Liver (tissue), 8 donors: ENCODE measurements at regions not wholly inside any gene's neighbourhood (a gene's known extent, or its start where the extent isn't known, plus 50 kb on each side); places are given as distances from the start of the nearest gene placed in this dataset.

Experiments used
- DNase-seq: peaks from one replicate; pipeline ENCODE4 v3.0.0-alpha.2; 2017; ENCODE audit warnings: low spot score
- H3K27ac ChIP-seq, 2 donors: one replicate each; pipeline ENCODE4 v1.7.0; 2013; ENCODE audit warnings: inconsistent platforms in 2 of 2, low read length in 2 of 2, control low read depth in 1 of 2, low read depth in 1 of 2, mild to moderate bottlenecking in 1 of 2
- H3K27me3 ChIP-seq, 4 donors: one replicate each; pipeline versions ENCODE4 v1.6.1 to v1.7.0; 2013; ENCODE audit warnings: low read length in 3 of 4, inconsistent platforms in 1 of 4, mild to moderate bottlenecking in 1 of 4, moderate library complexity in 1 of 4; ENCODE audit not compliant: control insufficient read depth in 4 of 4, insufficient read depth in 4 of 4
- H3K36me3 ChIP-seq, 4 donors: one replicate each; pipeline versions ENCODE4 v1.6.1 to v1.7.0; 2013; ENCODE audit warnings: low read length in 3 of 4, mild to moderate bottlenecking in 3 of 4, low read depth in 1 of 4, moderate library complexity in 1 of 4; ENCODE audit not compliant: control insufficient read depth in 4 of 4, insufficient read depth in 3 of 4
- H3K4me1 ChIP-seq, 4 donors: one replicate each; pipeline versions ENCODE4 v1.6.1 to v1.7.0; 2013; ENCODE audit warnings: low read length in 3 of 4, mild to moderate bottlenecking in 3 of 4, moderate library complexity in 1 of 4; ENCODE audit not compliant: control insufficient read depth in 4 of 4, insufficient read depth in 4 of 4
- H3K4me3 ChIP-seq, 3 donors: one replicate each; pipeline versions ENCODE4 v1.6.1 to v1.7.0; 2013; ENCODE audit warnings: low read length in 3 of 3, control low read depth in 1 of 3, low read depth in 1 of 3, mild to moderate bottlenecking in 1 of 3
- H3K9ac ChIP-seq, 2 donors: one replicate each; pipeline ENCODE4 v1.7.0; 2013; ENCODE audit warnings: low read length in 2 of 2, mild to moderate bottlenecking in 2 of 2, moderate library complexity in 2 of 2, control low read depth in 1 of 2, low read depth in 1 of 2
- H3K9me3 ChIP-seq, 4 donors: one replicate each; pipeline versions ENCODE4 v1.6.1 to v1.7.0; 2013; ENCODE audit warnings: low read length in 3 of 4; ENCODE audit not compliant: control insufficient read depth in 4 of 4
- EGR1 ChIP-seq, 2 donors: IDR thresholded peaks; 2 replicates each; pipeline ENCODE4 v1.6.1; 2016 to 2018; ENCODE audit warnings: antibody characterized with exemption in 2 of 2, low read depth in 2 of 2
- FOXA2 ChIP-seq: IDR thresholded peaks from 2 replicates; pipeline ENCODE4 v1.6.1; 2016; ENCODE audit warnings: antibody characterized with exemption
- GABPA ChIP-seq, 2 donors: IDR thresholded peaks in 1 of 2; conservative IDR thresholded peaks in 1 of 2; 2 replicates each; pipeline ENCODE4 v1.6.1; 2016; ENCODE audit warnings: antibody characterized with exemption in 2 of 2, mild to moderate bottlenecking in 1 of 2, moderate library complexity in 1 of 2
- HNF4A ChIP-seq, 2 donors: conservative IDR thresholded peaks; 2 replicates each; pipeline ENCODE4 v1.6.1; 2016; ENCODE audit warnings: antibody characterized with exemption in 2 of 2, mild to moderate bottlenecking in 2 of 2
- HNF4G ChIP-seq: IDR thresholded peaks from 2 replicates; pipeline ENCODE4 v1.6.1; 2016; ENCODE audit warnings: antibody characterized with exemption
- JUND ChIP-seq, 2 donors: IDR thresholded peaks; 2 replicates each; pipeline ENCODE4 v1.6.1; 2016; ENCODE audit warnings: antibody characterized with exemption in 2 of 2
- MAX ChIP-seq: IDR thresholded peaks from 2 replicates; pipeline ENCODE4 v1.6.1; 2016; ENCODE audit warnings: antibody characterized with exemption
- NR2F2 ChIP-seq: IDR thresholded peaks from 2 replicates; pipeline ENCODE4 v1.6.1; 2016; ENCODE audit warnings: antibody characterized with exemption
- RAD21 ChIP-seq, 2 donors: IDR thresholded peaks; 2 replicates each; pipeline ENCODE4 v1.6.1; 2016; ENCODE audit warnings: antibody characterized with exemption in 2 of 2, mild to moderate bottlenecking in 2 of 2
- RXRA ChIP-seq, 2 donors: IDR thresholded peaks; 2 replicates each; pipeline ENCODE4 v1.6.1; 2017 to 2018; ENCODE audit warnings: antibody characterized with exemption in 2 of 2, mild to moderate bottlenecking in 1 of 2
- SP1 ChIP-seq: IDR thresholded peaks from 2 replicates; pipeline ENCODE4 v1.6.1; 2018; ENCODE audit warnings: antibody characterized with exemption, mild to moderate bottlenecking
- TAF1 ChIP-seq: conservative IDR thresholded peaks from 2 replicates; pipeline ENCODE4 v1.6.1; 2016; ENCODE audit warnings: antibody characterized with exemption, mild to moderate bottlenecking
- YY1 ChIP-seq: IDR thresholded peaks from 2 replicates; pipeline ENCODE4 v1.6.1; 2016; ENCODE audit warnings: antibody characterized with exemption, mild to moderate bottlenecking
- WGBS: extraction: QIAGEN DNeasy Blood & Tissue Kit; methylation state at CpG from one replicate; pipeline ENCODE4 v1.1.7; 2013; 5-methylcytosine and 5-hydroxymethylcytosine counted together
- TF ChIP-seq, protein P1 (sequence below): fragments of 150-350 bp; IDR thresholded peaks from 2 replicates; pipeline ENCODE4 v1.5.1; 2017; ENCODE audit warnings: improper control_type of control experiment, low read depth, low read length; ENCODE audit not compliant: missing input control
- TF ChIP-seq, protein P2 (sequence below): IDR thresholded peaks from 2 replicates; pipeline ENCODE4 v1.6.1; 2016; ENCODE audit warnings: antibody characterized with exemption
- TF ChIP-seq, protein P3 (sequence below): IDR thresholded peaks from 2 replicates; pipeline ENCODE4 v1.6.1; 2016; ENCODE audit warnings: antibody characterized with exemption, mild to moderate bottlenecking
- donor health status: healthy.
- donor health status: healthy.
- donor health status: healthy.
- donor health status: healthy.
- donor health status: healthy.

DNA sequence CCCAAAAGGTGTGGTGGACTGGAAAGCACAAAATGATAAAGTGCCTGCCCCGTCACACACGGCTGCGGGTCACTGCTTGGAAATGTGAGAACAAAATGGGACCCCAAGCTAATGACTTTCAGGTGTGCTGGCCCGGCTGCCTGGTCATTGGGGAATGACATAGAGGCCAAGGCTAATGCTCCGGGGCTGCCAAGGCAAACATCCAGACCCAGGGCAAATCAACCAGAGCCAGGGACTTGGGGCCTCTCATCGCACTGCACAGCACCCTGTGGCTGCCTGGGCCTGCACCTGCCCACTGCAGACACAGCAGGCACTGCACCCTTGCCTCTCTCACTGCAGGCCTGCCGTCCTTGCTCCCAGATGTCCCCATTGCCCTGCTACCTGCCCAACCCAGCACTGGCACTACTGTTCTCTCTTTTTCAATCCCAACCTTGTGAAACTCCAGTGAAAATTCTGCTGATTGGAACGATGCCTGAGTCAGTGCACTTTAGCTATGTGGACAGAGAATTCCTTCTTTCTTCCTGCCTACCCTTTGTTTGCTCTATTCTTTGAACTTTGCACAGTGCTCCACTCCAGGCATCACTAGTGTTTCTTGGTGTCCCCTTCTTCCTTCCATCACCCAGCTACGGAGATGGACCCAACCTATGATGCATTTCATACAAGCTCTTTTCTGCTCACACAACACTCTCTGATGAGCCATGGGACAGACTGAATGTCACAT, 849.5 kb downstream of the MAFB start:
- H3K9me3 ChIP-seq, result no peaks in the 10 kb centered on the region
- H3K27me3 ChIP-seq, result no peaks in the 10 kb centered on the region
- peaks cover 0 to 5% (median 2%) of the 10 kb centered on the region in 4 donors for H3K4me1 ChIP-seq
- DNase-seq, result no peak
- no peak for TF ChIP-seq TAF1
- TF ChIP-seq RXRA (IDR thresholded peaks at IDR 0.05), result no peak
- no peak overlapping the region for H3K9ac ChIP-seq
- H3K36me3 ChIP-seq, result no peaks in the 10 kb centered on the region
- 66% methylated on average over 9 of the region's 9 CpGs for WGBS
- no peak overlapping the region for H3K4me3 ChIP-seq
- H3K27ac ChIP-seq, result no peak overlapping the region

DNA sequence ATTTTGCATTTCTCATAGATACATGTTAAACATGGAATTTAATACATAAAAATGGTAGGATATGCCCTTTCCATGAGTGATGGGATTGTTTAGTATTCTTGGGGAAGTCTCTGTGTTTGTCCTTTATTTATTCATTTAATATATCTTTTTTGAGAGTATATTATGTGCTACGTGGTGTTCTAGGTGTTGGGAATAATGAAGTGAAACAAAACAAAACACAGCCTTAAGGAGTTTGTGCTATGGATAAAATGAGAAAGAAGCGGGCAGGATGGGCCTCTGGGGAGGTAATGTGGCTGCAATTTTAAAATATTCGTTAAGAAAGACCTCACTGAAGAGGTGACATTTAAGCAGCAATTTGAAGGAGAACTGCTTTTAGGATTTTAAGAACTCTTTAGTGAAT, 851.5 kb downstream of the MAFB start:
- Histone ChIP-seq H3K27me3 (no peaks in the 10 kb centered on the region), H3K36me3 (no peaks in the 10 kb centered on the region), H3K27ac (no peak overlapping the region), H3K4me3 (no peak overlapping the region), H3K9me3 (no peaks in the 10 kb centered on the region), H3K9ac (no peak overlapping the region), H3K4me1 (peaks cover 0 to 5% (median 2%) of the 10 kb centered on the region in 4 donors)
- 91% methylated on average over 3 of the region's 3 CpGs for WGBS
- no peak for TF ChIP-seq EGR1 (IDR thresholded peaks at IDR 0.05; ENCODE audit: low read depth in 2 of 2)
- TF ChIP-seq GABPA (IDR thresholded peaks at IDR 0.05 in 1 of 2, conservative IDR thresholded peaks at IDR 0.05 in 1 of 2), result no peak
- no peak for TF ChIP-seq HNF4G
- TF ChIP-seq, protein P1, sequence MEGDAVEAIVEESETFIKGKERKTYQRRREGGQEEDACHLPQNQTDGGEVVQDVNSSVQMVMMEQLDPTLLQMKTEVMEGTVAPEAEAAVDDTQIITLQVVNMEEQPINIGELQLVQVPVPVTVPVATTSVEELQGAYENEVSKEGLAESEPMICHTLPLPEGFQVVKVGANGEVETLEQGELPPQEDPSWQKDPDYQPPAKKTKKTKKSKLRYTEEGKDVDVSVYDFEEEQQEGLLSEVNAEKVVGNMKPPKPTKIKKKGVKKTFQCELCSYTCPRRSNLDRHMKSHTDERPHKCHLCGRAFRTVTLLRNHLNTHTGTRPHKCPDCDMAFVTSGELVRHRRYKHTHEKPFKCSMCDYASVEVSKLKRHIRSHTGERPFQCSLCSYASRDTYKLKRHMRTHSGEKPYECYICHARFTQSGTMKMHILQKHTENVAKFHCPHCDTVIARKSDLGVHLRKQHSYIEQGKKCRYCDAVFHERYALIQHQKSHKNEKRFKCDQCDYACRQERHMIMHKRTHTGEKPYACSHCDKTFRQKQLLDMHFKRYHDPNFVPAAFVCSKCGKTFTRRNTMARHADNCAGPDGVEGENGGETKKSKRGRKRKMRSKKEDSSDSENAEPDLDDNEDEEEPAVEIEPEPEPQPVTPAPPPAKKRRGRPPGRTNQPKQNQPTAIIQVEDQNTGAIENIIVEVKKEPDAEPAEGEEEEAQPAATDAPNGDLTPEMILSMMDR, result no peak
- no peak for TF ChIP-seq RXRA (IDR thresholded peaks at IDR 0.05)
- TF ChIP-seq, protein P2, sequence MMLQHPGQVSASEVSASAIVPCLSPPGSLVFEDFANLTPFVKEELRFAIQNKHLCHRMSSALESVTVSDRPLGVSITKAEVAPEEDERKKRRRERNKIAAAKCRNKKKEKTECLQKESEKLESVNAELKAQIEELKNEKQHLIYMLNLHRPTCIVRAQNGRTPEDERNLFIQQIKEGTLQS, result no peak
- no peak for TF ChIP-seq YY1
- TF ChIP-seq HNF4A (conservative IDR thresholded peaks at IDR 0.05), result no peak
- no peak for TF ChIP-seq MAX
- no peak for TF ChIP-seq NR2F2
- TF ChIP-seq, protein P3, sequence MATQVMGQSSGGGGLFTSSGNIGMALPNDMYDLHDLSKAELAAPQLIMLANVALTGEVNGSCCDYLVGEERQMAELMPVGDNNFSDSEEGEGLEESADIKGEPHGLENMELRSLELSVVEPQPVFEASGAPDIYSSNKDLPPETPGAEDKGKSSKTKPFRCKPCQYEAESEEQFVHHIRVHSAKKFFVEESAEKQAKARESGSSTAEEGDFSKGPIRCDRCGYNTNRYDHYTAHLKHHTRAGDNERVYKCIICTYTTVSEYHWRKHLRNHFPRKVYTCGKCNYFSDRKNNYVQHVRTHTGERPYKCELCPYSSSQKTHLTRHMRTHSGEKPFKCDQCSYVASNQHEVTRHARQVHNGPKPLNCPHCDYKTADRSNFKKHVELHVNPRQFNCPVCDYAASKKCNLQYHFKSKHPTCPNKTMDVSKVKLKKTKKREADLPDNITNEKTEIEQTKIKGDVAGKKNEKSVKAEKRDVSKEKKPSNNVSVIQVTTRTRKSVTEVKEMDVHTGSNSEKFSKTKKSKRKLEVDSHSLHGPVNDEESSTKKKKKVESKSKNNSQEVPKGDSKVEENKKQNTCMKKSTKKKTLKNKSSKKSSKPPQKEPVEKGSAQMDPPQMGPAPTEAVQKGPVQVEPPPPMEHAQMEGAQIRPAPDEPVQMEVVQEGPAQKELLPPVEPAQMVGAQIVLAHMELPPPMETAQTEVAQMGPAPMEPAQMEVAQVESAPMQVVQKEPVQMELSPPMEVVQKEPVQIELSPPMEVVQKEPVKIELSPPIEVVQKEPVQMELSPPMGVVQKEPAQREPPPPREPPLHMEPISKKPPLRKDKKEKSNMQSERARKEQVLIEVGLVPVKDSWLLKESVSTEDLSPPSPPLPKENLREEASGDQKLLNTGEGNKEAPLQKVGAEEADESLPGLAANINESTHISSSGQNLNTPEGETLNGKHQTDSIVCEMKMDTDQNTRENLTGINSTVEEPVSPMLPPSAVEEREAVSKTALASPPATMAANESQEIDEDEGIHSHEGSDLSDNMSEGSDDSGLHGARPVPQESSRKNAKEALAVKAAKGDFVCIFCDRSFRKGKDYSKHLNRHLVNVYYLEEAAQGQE, result no peak
- TF ChIP-seq TAF1, result no peak
- no peak for TF ChIP-seq FOXA2
- TF ChIP-seq RAD21 (IDR thresholded peaks at IDR 0.05), result no peak
- TF ChIP-seq JUND (IDR thresholded peaks at IDR 0.05), result no peak
- no peak for TF ChIP-seq SP1
- no peak for DNase-seq
